ENCODE measurements at regions not wholly inside any gene's neighbourhood (a gene's known extent, or its start where the extent isn't known, plus 50 kb on each side); places are given as distances from the start of the nearest gene placed in this dataset.

DNA sequence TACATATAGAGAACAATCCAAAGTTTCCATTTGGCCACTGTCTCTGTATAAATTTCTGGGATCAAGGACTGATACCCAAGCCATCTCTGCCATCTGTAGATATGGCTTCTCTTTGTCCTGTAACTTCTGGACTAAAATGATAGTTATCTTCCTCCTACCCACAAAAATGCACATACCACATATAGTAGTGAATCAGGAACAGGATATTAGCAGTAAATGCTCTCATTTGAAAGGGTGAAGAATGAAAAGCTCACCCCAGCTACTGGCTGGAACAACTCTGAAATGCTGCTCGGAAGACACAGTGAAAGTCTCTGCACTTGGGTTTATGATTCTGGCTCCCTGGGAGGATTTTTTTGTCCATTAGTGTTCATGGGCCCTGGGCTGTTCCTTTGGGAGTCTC lies 856.4 kb upstream of the LRRC4C start:
- peaks cover 9% of the 10 kb centered on the region for H3K9me3 Mint-ChIP-seq
- intact Hi-C loops (cut with micrococcal nuclease): no loop called here
- ATAC-seq (no peak), DNase-seq (no peak)
- ChIA-PET CTCF (no interaction called here), POLR2A (no interaction called here)
- no peaks in the 10 kb centered on the region for H3K36me3 Mint-ChIP-seq (ENCODE audit: low read depth)
- no peak for TF ChIP-seq CTCF (IDR thresholded peaks at IDR 0.05)
- no peak overlapping the region for H3K27ac Mint-ChIP-seq
- no peaks in the 10 kb centered on the region for H3K27me3 Mint-ChIP-seq
- H3K4me3 Mint-ChIP-seq: no peak overlapping the region
- no peaks in the 10 kb centered on the region for H3K4me1 Mint-ChIP-seq (ENCODE audit: low read depth)

DNA sequence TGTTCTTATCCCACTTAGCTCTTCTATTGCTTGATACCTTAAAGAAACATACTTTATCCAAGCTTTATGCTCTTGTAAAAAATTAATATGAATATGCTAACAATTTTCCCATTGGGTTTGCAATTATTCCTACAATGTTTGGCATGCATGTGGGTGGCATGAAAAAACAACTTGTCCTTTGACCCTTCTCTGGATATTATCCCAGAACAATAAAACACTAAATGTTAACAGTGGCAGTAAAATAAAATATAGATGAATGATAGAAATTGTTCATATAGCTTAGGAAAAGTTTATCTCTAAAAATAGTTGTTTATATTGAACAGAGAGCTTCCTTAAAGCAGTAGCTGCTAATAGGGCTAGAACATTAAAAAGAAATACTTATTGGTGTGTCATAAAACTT lies 860.5 kb upstream of the LRRC4C start:
- intact Hi-C loops (cut with micrococcal nuclease): no loop called here
- H3K36me3 Mint-ChIP-seq (ENCODE audit: low read depth): no peaks in the 10 kb centered on the region
- ChIA-PET POLR2A (no interaction called here), CTCF (no interaction called here)
- no peaks in the 10 kb centered on the region for H3K27me3 Mint-ChIP-seq
- H3K4me1 Mint-ChIP-seq (ENCODE audit: low read depth): no peaks in the 10 kb centered on the region
- DNase-seq (no peak), ATAC-seq (no peak)
- peaks cover 11% of the 10 kb centered on the region for H3K9me3 Mint-ChIP-seq
- no peak overlapping the region for H3K4me3 Mint-ChIP-seq
- no peak for TF ChIP-seq CTCF (IDR thresholded peaks at IDR 0.05)
- H3K27ac Mint-ChIP-seq: no peak overlapping the region

GRCh38 chr11:42329929-42330565 lies 870.6 kb upstream of the LRRC4C start:
- Mint-ChIP-seq H3K9me3 (peaks cover 14% of the 10 kb centered on the region), H3K27me3 (no peaks in the 10 kb centered on the region), H3K4me3 (no peak overlapping the region), H3K27ac (no peak overlapping the region), H3K4me1 (ENCODE audit: low read depth) (no peaks in the 10 kb centered on the region), H3K36me3 (ENCODE audit: low read depth) (no peaks in the 10 kb centered on the region)
- no peak for ATAC-seq
- ChIA-PET POLR2A (no interaction called here), CTCF (no interaction called here)
- DNase-seq: no peak
- no peak for TF ChIP-seq CTCF (IDR thresholded peaks at IDR 0.05)
- intact Hi-C loops (cut with micrococcal nuclease): no loop called here

DNA sequence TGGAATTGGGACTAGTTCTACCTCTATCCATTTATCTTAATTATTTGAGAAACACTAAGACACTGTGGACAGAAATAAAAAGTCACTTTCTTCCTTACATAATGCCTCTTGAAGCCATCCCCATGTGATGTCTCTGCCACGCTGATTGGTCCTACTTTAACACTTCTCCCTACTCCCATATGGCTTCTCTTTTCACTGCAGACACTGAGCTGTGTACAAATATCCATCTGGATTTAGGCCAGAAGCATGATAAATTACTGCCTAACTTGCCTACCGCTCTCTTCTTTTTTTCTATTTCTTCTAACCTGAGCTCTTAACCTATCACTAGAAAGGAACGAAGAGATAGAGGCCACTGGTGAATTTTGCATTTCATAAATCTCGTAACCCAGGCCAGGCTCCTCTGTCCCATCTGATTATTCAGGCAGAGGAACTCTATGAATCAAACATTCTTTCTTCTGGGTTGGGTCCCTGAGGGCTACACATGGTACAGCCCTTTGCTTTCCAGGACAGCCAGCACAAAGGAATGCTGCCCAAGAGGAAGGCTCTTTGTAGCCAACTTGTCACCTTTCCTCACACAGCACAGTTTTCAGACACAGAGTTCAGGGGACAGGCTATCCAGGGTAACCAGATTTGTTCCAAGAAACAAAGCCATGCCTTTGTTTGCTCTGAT lies 878.5 kb upstream of the LRRC4C start:
- CTCF ChIA-PET: no interaction called here
- TF ChIP-seq CTCF (IDR thresholded peaks at IDR 0.05): no peak
- ATAC-seq (no peak), DNase-seq (no peak)
- Mint-ChIP-seq H3K9me3 (peaks cover 11% of the 10 kb centered on the region), H3K36me3 (ENCODE audit: low read depth) (no peaks in the 10 kb centered on the region), H3K4me1 (ENCODE audit: low read depth) (no peaks in the 10 kb centered on the region), H3K27ac (no peak overlapping the region), H3K4me3 (no peak overlapping the region), H3K27me3 (no peaks in the 10 kb centered on the region)
- intact Hi-C loops (cut with micrococcal nuclease): no loop called here
- POLR2A ChIA-PET: no interaction called here

DNA sequence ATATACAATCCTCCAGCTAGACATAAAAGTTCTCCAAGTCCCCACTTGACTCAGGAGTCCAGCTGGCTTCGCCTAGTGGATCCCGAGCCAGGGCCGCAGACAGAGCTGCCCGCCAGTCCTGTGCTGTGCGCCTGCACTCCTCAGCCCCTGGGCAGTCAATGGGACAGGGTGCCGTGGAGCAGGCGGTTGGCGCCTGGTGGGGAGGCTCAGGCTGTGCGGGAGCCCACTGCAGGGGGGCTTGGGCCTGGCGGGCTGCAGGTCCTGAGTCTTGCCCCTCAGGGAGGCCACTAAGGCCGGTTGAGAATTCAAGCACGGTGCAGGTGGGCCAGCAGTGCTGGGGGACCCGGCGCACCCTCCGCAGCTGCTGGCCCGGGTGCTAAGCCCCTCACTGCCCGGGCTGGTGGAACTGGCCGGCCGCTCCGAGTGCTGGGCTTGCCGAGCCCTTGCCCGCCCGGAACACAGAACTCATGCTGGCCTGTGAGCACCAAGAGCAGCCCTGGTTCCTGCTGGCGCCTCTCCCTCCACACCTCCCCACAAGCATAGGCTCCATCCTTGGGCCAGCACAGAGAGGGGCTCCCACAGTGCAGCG lies 884.8 kb upstream of the LRRC4C start:
- Mint-ChIP-seq H3K4me3 (no peak overlapping the region), H3K36me3 (ENCODE audit: low read depth) (no peaks in the 10 kb centered on the region), H3K4me1 (ENCODE audit: low read depth) (no peaks in the 10 kb centered on the region), H3K27me3 (no peaks in the 10 kb centered on the region), H3K27ac (no peak overlapping the region), H3K9me3 (peaks cover 2% of the 10 kb centered on the region)
- ATAC-seq: no peak
- DNase-seq: no peak
- ChIA-PET CTCF (no interaction called here), POLR2A (no interaction called here)
- intact Hi-C loops (cut with micrococcal nuclease): no loop called here
- no peak for TF ChIP-seq CTCF (IDR thresholded peaks at IDR 0.05)

Data from activated CD8-positive, alpha-beta T cell treated with anti-CD3 and anti-CD28 coated beads for 36 hours (primary cell).